Superior temporal gyrus (tissue), 1 donor: ENCODE measurements at regions not wholly inside any gene's neighbourhood (a gene's known extent, or its start where the extent isn't known, plus 50 kb on each side); places are given as distances from the start of the nearest gene placed in this dataset.
"Not testable (repeated sequence)": the region's sequence is repeated elsewhere in the genome, so short reads cannot be mapped to it uniquely, and the experiment has no call there.

Experiments used
- DNase-seq: peaks from one replicate; pipeline ENCODE4 v3.0.0-alpha.2; 2016; ENCODE audit errors: extremely low spot score

GRCh38 chr10:90023950-90024349 is 322.6 kb downstream of the KIF20B start:
- DNase-seq, result no peak

- no peak for DNase-seq
Measured at GRCh38 chr10:90028312-90028711, 326.9 kb downstream of the KIF20B start.

GRCh38 chr10:90031776-90032175 is 330.4 kb downstream of the KIF20B start:
- DNase-seq, result no peak

- DNase-seq, result no peak
Measured at GRCh38 chr10:90032519-90032918, 331.1 kb downstream of the KIF20B start.

GRCh38 chr10:90034862-90035261 is 333.5 kb downstream of the KIF20B start:
- DNase-seq, result not testable (repeated sequence)

- DNase-seq, result no peak
Measured at GRCh38 chr10:90041585-90041984, 340.2 kb downstream of the KIF20B start.

- no peak for DNase-seq
Measured at GRCh38 chr10:90042075-90042474, 340.7 kb downstream of the KIF20B start.

GRCh38 chr10:90047243-90047729 is 345.9 kb downstream of the KIF20B start:
- no peak for DNase-seq

- no peak for DNase-seq
Measured at GRCh38 chr10:90051053-90051452, 349.7 kb downstream of the KIF20B start.

- DNase-seq, result no peak
Measured at GRCh38 chr10:90051474-90051873, 350.1 kb downstream of the KIF20B start.

- no peak for DNase-seq
Measured at GRCh38 chr10:90062786-90063185, 361.4 kb downstream of the KIF20B start.

GRCh38 chr10:90064295-90064694 is 362.9 kb downstream of the KIF20B start:
- DNase-seq, result no peak

- no peak for DNase-seq
Measured at GRCh38 chr10:90066435-90066834, 365.0 kb downstream of the KIF20B start.

GRCh38 chr10:90075995-90076394 is 374.6 kb downstream of the KIF20B start:
- no peak for DNase-seq

GRCh38 chr10:90079819-90080218 is 378.4 kb downstream of the KIF20B start:
- DNase-seq, result no peak

- DNase-seq, result not testable (repeated sequence)
Measured at GRCh38 chr10:90086606-90087190, 385.3 kb downstream of the KIF20B start.

- DNase-seq, result no peak
Measured at GRCh38 chr10:90087197-90088023, 386.0 kb downstream of the KIF20B start.

- no peak for DNase-seq
Measured at GRCh38 chr10:90088024-90088317, 386.6 kb downstream of the KIF20B start.

GRCh38 chr10:90089719-90090118 is 388.3 kb downstream of the KIF20B start:
- DNase-seq, result no peak

- no peak for DNase-seq
Measured at GRCh38 chr10:90096196-90096595, 394.8 kb downstream of the KIF20B start.

- not testable (repeated sequence) for DNase-seq
Measured at GRCh38 chr10:90107581-90107980, 406.2 kb downstream of the KIF20B start.

- DNase-seq, result no peak
Measured at GRCh38 chr10:90111671-90112070, 410.3 kb downstream of the KIF20B start.

GRCh38 chr10:90112681-90113080 is 411.3 kb downstream of the KIF20B start:
- no peak for DNase-seq
